ENCODE measurements at regions not wholly inside any gene's neighbourhood (a gene's known extent, or its start where the extent isn't known, plus 50 kb on each side); places are given as distances from the start of the nearest gene placed in this dataset.
"Not testable (repeated sequence)": the region's sequence is repeated elsewhere in the genome, so short reads cannot be mapped to it uniquely, and the experiment has no call there.

DNA sequence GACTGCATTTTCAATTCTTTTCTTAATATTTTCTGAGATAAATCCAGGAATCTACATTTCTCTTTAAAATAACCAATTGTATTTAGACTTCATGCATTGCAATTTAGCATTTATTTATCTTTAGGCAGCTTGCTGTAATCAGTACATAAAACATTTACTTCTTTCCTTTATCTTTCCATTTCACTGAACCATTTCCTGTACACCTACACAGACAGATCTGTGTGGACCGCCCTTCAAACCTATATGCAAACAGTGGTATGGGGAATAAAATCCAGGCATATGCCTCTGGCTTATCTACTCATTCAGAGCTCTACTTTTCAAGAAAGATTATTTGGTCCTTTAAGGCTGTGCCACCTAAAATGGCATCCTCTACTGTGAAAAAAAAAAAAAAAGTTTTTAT is 640.0 kb downstream of the MAT2B start:
- DNase-seq: no peak

DNA sequence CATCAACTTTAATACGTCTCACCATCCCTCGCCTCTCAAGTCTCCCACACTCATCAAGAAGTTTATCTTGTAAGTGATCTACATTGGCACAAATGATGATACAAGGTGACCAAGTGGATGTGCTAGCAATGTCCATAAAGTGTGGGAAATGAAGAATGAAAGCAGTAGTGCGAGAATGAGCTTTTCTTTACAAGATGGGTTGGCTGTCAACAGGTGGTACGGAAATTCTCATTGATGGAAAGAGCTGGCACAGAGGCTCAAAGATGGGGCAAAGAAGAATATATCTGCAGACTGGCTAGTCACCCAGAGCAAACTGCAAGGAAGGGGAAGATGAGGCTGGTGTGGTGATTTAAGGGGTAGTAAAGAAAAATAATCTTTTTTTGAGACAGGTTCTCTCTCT is 640.8 kb downstream of the MAT2B start:
- DNase-seq: no peak

DNA sequence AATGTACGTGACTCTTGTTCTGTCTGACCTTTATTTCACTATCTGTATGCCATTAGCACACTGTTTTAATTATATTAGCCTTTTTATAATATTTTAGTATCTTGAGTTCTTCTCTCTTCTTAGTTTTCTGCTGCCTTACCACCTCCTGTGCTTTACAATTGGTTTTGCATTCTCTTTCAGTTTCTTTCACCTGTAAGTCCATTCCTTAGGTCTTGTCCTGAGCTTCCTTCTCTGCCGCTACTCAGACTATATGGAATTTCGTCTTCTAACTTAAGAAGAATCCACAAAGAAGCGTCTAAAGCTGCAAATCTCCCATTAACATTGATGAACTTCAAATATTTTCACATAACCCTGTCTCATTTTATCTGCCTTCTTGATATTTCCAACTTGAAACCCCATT is 642.9 kb downstream of the MAT2B start:
- DNase-seq: no peak

DNA sequence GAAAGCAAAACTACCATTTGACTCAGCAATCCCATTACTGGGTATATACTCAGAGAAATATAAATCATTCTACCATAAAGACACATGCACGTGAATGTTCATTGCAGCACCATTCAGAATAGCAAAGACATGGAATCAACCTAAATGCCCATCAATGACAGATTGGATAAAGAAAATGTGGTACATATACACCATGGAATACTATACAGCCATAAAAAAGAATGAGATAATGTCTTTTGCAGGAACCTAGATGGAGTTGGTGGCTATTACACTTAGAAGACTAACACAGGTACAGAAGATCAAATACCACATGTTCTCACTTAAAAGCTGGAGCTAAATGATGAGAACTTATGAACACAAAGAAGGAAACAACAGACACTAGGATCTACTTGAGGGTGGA is 647.1 kb downstream of the MAT2B start:
- DNase-seq: not testable (repeated sequence)

DNA sequence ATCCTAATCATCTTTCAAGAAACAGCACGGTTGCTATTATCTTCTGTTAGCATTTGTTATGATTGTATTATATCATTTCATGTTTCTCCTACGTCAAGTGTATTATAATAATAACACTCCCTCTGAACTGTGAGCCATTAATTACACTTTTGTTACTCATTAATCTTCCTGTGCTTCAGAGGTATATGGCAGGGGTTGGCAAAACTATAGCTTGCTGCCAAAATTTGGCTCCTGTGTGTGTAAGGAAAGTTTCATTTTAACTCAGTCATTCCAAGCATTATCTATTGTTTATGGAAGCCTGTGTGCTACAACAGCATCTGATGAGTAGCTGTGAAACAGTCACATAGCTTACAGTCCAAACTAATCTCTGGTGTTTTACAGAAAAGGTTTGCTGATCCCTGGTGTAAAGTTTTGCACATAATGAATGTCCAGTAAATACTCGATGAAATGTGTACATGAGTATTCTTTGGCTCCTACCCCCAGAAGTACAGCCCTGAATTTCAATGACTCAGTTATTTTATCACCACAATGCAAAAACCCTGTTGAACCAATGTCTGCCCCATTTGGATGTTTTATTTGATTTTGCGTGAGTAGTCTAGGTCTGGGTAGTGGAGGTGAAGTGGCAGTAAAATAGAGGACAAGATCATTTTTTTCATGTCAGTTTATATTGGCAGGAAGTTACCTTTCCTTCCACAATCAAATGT is 648.2 kb downstream of the MAT2B start:
- DNase-seq: no peak

DNA sequence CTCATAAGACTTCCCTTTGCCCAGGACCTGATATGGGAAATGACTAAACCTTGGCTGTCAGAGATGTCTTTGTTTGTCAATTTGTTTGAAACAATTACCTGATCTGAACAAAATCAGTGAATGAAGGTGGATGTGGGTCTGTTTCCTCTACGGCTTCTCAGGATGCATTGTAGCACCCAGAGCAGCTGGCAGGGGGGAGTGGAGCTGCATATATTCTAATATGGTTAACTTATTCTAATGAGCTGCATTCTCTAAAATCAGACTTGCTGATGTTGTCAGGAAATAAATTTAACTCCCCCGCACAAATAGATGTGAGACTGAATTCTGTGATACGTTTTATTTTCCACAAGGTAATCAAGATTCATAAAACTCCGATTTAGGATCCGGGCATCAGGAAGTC is 665.4 kb downstream of the MAT2B start:
- no peak for DNase-seq

DNA sequence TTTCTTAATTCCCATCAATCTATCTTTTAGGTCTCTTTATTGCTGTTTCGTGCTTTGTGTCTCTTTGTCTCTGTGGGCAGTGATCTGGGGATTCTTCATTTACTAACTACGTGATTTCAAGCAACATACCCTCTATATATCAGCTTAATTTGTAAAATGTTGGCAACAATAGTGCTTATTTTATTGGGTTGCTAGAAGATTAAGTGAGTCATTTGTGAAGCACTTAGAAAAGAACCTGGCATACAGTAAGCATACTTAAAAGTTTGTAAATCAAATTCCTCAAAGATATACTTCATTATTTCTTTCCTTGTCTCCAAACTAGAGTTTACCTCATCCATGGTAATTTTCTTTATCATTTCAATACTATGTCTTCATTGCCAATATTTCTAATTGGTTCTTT is 669.7 kb downstream of the MAT2B start:
- DNase-seq: no peak

DNA sequence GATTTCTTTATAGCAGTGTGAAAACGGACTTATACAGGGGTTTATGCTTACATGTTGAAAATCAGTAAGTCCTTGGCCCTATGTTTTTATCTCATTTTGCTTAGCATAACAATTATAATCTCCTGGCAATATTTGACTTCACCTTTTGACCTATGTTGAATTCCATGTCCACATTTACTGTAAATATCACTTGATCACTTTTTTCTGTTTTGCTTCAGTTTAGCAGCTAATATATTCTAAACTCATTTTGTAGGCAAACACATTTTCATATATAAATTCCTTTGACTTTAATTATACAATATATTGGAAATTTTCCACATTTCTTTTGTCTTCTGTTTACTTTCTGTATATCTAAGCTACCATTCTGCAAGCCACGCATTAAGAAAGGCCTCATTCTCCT is 674.0 kb downstream of the MAT2B start:
- no peak for DNase-seq

DNA sequence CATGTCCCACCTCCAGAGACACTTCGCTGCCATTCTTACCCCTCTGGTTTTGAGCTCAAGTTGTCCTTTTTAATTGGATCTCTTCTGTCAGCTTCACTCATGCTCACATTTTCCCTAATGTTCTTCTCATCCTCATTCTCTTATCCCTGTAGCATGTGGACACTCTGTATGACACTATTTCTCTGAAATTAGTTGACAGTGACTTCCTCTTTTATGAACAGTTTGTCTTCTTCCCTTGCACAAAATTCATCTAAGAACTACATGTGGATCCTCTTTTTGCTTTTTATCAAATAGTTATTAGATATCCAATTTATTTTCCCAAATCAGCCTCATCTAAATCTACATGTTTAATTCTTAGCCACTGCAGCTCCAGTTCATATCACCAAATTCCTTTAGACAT is 676.2 kb downstream of the MAT2B start:
- no peak for DNase-seq

DNA sequence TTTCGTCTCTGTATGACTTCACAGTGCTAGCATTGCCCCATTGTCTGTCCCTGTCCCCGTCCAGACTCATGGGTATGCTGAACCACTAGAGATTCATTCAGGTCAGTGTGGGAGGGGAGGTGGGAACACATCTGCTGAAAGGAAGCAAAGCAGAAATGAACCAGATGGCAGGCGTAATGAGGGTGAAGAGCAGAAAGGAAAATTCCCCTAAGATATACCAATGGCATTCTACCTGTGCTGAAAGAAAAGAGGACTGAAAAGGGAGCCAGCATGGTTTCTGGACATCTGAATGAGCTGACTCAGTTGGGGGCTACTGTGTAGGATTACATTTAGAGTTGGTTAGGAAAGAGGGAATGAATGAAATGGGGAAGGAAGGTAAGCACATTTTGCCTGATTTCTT is 678.7 kb downstream of the MAT2B start:
- no peak for DNase-seq

DNA sequence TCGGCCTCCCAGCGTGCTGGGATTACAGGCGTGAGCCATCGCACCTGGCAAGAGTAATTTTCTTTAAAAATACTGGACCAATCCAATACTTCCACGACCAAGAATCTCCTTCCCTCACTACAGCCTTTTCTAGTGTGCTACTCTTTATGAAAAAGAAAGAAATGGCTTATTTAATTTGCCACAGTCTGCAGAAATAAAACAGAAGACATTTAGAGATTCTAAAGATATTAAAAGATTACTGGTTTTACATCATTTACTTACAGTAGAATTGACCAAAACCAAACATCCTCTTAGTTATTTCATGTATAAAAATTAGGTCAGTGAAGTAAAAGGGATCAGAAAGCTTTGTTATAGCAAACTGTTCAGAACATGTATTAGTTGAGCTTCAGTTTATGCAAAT is 679.6 kb downstream of the MAT2B start:
- DNase-seq: no peak

DNA sequence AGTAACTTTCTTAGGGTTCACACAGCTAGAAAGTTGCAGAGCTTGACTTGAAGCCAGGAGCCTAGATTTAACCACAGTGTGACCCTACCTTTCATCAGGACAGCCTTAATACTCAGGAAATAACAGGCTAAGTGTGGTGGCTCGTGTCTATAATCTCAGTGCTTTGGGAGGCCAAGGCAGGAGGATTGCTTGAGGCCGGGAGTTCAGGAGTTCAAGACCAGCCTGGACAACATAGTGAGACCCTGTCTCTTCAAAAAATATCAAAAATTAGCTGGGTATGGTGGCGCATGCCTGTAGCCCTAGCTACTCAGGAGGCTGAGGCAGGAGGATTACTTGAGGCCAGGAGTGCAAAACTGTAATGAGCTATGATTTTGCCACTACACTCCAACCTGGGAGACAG is 681.1 kb downstream of the MAT2B start:
- DNase-seq: no peak

DNA sequence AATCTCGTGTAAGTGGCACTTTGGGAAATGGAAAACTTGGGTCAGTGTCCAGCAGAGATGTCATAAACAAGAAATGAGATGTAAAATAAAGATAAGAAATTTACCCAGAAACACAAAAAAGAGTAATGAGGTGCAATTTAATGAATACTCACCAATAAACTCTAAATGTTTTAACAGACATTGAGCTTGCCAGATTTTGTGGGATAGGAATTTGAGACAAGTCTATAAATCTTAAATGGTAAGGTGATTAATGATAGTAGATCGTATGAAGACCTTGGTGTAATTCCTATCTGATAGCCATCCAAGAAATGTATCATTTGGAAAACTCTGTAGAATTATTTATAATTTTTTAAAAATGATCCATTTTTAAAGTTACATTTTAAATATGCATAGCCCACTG is 682.4 kb downstream of the MAT2B start:
- no peak for DNase-seq

DNA sequence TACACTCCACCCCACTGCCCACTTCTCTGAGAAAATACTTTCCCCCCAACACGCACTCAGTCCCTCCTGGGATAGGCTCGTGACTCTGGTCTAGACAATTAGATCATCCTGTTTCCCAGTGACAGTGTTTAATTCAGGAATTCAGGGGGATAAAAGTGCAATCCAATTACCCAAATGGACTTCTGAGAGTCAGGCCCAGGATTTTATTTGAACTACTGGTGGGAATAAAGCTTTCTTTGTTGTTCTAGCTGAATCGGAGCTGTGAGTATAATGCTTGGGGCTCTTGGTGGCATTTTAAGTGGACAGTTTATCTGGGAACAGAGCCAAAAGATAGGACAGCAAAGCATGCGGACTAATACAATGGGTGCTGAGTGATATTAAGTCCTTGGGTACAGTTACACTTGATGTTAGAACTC is 683.3 kb downstream of the MAT2B start:
- DNase-seq: no peak

DNA sequence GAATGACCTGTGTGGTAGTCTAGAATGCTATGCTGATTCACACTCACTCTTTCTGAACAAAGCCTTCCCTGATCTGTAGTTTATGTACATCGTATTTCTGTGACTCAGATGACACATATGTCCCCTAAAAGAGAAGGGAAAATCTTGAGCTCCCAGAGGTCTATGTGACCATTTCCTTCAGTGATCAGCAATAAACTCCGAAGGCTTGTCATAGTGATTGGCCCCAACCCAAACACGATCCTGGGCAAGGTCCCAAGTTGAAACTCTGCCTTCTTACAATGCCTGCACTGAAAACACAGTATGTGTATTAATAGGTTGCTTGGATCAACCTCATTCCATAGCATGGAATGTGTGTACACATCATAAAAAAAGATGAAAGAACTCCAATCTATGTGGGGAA is 685.8 kb downstream of the MAT2B start:
- no peak for DNase-seq

DNA sequence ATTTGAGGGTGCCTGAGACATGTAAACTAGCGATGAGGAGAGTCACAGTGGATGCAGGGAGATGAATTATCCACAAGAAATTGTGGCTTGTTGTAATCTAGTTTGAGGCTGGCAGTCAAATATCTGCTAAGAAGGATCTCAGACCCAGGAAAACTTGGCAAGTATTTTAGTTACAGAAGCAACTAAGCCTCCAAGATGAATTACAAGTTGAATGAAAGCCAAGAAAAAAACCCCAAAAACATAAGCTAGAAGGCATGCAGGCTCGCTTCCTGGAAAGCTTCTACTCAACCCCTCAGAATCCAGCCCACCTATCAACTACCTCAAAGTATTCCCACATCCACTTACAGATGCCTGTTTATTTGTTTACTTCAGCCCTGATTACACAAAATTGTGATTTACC is 696.9 kb downstream of the MAT2B start:
- DNase-seq: no peak

DNA sequence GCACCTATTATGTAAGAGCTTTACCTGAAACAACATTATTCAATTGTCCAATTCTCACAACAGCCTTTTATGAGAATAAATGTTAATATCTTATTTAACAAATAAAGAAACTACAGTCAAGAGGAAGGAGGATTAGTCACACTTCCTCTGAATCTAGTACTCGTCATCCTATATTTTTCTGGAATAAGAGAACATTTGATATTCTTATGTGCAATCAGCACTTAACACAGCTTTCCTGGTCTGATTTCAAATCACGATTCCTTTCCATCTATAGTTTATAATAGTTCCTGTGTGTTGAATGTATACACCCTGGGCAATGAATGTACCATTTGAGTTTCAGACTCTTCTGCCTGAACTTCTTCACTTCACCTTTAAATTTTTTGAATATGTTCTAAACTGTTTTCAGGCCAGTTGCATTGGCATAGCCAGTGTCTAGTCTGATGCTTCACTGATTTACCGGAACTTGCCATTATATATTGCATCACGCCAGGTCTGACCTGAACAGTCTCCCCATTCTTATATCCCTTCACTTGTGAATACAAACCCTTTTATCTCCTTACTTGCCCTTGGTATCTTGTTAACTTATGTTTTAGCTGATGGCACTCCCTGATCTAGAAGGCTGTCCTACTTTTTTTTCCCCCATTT is 698.3 kb downstream of the MAT2B start:
- DNase-seq: no peak

DNA sequence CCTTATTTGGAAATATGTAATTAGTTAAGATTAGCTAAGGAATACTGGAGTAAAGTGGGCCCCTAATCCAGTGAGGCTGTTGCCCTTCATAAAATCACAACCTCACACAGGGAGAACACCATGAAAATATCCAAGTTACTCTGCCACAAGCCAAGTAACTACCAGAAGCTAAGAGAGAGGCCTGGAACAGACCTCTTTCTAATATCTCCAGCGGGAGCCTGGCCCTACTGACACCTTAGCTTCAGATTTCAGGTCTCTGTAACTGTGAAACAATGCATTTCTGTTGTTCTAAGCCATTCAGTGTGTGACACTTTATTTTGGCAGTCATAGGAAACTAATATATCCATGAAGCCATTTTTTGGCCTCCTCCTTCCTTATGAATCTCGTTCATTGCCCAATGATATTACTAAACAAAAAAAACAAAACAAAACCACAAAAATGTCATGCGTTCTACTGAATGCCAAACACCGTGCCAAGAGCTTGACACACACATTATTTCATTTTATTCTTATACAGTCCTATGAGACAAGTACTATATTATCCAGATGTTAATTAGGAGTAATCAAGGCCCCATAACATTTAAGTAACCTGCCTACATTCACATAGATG is 699.0 kb downstream of the MAT2B start:
- DNase-seq: no peak

DNA sequence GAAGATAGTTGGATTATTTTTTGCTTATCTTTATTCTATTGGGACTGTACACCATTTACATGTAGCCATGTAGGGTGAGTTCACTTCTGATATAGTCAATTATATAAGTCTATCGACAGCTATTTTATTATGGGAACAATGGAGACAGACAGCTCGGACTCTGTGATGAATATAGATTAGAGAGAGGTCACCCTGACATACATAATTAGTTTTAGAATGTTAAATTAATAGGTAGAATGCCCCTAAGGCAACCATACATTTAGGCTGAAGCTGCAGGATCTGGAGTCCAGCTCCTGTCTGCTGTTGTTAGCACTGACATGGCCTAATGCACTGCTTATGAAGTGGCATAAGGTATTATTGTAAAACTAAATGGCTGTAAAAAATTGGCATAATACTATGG is 700.8 kb downstream of the MAT2B start:
- DNase-seq: no peak

DNA sequence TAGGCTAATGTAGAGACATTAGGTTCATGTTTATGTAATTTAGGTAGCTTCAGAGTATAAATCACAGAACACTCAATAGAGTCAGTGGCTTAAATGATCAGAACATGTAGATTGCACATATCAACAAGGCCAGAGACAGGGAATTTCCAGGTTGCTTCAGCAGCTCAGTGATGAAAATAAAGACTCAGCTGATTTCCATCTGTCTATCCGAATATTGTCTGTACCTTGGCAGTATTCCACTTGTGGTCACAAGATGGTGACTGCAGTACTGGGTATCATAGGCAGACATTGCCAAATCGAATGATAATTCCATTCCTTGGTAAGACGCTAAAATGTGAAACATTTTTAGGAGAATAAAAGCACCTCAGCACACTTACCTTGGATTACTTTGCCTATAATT is 702.2 kb downstream of the MAT2B start:
- no peak for DNase-seq

DNA sequence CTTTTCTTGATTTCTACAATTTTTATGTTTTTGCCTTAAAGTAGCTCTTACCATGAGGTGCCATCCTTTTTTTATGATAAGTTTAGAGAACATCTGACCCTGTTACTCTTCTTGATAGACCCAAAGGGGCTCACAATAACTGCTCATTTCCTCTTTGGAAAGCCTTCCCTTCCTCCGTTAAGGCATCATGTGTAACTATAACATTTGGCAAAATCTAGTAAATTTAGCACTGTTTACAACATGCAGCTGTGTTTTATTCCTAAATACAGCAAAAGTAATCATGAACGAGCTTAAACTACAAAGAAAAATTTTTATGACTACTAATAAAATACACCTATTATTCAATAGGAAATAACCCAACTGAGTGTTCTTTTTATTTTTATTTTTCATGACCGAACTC is 705.1 kb downstream of the MAT2B start:
- no peak for DNase-seq

DNA sequence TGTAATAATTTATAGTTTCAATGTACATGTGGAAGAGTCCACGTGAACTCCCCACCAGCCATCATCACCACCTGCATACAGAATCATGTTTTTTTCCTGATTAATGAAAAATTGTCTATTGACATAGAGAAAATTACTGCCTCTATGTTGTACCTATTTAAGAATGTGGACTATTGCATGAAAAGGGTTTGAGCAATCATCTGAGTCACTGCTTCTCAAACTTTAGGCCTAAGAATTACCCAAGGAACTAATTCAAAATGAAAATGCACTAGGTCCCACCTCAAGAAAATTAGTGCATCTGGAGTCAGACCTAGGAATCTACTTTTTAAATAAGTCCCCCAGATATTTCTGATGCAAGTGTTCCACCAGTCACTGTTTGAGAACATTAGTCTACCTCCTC is 709.3 kb downstream of the MAT2B start:
- DNase-seq: no peak

DNA sequence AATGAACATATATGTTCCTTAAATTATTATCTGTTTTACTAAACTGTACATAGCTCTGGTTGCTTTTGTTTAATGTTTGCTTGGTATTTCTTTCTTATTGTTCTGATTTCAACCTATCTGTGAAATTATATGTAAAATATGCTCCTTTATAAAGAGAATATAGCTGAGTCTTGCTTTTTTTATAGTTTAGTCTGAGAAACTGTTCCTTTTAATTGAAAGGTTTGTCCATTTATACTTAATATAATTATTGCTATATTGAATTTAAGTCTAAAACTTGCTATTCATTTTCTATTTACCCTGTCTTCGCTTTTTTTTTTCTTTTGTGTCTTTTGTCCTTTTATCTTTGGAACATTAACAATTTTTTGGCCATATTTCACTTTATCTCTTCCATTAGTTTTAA is 712.0 kb downstream of the MAT2B start:
- no peak for DNase-seq

DNA sequence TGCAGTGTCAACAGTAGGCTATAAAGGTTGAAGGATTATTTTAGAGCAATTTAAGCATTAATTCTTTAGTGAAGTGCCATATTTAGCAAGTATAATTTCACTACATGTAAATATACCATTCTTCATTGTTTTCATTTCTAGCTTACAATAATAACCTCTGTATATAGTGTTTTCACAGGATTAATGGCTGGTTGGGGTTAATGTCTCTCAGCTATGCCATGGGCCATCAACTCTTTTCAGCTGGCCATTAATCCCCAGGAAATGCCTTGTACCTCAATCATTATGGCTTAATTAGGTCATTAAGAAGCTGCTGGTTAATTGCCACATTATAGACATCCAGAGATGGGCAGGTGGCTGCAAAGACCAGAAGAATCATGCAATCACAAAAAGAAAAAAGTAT is 715.1 kb downstream of the MAT2B start:
- no peak for DNase-seq

DNA sequence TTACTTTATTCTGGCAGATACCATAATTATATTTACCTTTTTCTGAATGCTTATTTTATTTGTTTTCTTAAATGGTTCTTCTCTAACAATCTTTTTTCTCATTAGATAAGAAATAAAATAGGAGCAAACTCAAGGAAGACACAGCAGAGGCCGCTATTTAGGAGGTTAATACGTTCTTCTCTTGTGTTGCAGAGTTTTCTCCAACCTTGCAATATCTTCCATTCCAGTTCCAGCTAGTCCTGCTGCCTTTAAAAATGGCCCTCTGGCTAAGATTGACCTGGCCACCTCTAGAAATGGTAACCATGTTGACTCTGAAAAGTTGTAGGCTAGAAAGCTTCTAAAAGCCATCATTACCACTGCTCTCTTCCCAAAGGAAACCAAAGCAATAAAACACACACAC is 718.8 kb downstream of the MAT2B start:
- DNase-seq: no peak
